HG03439 (cell line): ENCODE measurements at regions not wholly inside any gene's neighbourhood (a gene's known extent, or its start where the extent isn't known, plus 50 kb on each side); places are given as distances from the start of the nearest gene placed in this dataset.

Experiments
- ATAC-seq: cut with Tn5 transposase; IDR thresholded peaks from one replicate; pipeline ENCODE4 v1.9.1; 2021; ENCODE audit warnings: mild to moderate bottlenecking, moderate library complexity; ENCODE audit not compliant: unreplicated experiment

- ATAC-seq: no peak
These were observed 119.6 kb upstream of the DTNA start for GRCh38 chr18:34590503-34590902.

GRCh38 chr18:34591920-34592444 lies 118.1 kb upstream of the DTNA start:
- ATAC-seq: no peak

- no peak for ATAC-seq
These were observed 117.6 kb upstream of the DTNA start for GRCh38 chr18:34592481-34592880.

GRCh38 chr18:34592961-34593382 lies 117.1 kb upstream of the DTNA start:
- ATAC-seq: no peak

GRCh38 chr18:34594266-34594665 lies 115.8 kb upstream of the DTNA start:
- ATAC-seq: no peak

- ATAC-seq: no peak
These were observed 114.4 kb upstream of the DTNA start for GRCh38 chr18:34595690-34596089.

- ATAC-seq: no peak
These were observed 111.9 kb upstream of the DTNA start for GRCh38 chr18:34598120-34598635.

GRCh38 chr18:34600158-34600557 lies 109.9 kb upstream of the DTNA start:
- no peak for ATAC-seq

- no peak for ATAC-seq
These were observed 109.0 kb upstream of the DTNA start for GRCh38 chr18:34600874-34601656.

GRCh38 chr18:34604591-34604990 lies 105.5 kb upstream of the DTNA start:
- ATAC-seq: no peak

- no peak for ATAC-seq
These were observed 103.2 kb upstream of the DTNA start for GRCh38 chr18:34606851-34607250.

- no peak for ATAC-seq
These were observed 102.0 kb upstream of the DTNA start for GRCh38 chr18:34608064-34608463.

GRCh38 chr18:34609986-34610648 lies 100.0 kb upstream of the DTNA start:
- ATAC-seq: no peak

GRCh38 chr18:34611904-34612303 lies 98.2 kb upstream of the DTNA start:
- no peak for ATAC-seq

- ATAC-seq: no peak
These were observed 89.7 kb upstream of the DTNA start for GRCh38 chr18:34620258-34620861.

GRCh38 chr18:34623557-34623956 lies 86.5 kb upstream of the DTNA start:
- ATAC-seq: no peak

- no peak for ATAC-seq
These were observed 85.5 kb upstream of the DTNA start for GRCh38 chr18:34624551-34624950.

- ATAC-seq: no peak
These were observed 83.5 kb upstream of the DTNA start for GRCh38 chr18:34626404-34627136.

- ATAC-seq: no peak
These were observed 82.8 kb upstream of the DTNA start for GRCh38 chr18:34627137-34627920.
